Suprapubic skin (tissue), 3 donors: ENCODE measurements at regions not wholly inside any gene's neighbourhood (a gene's known extent, or its start where the extent isn't known, plus 50 kb on each side); places are given as distances from the start of the nearest gene placed in this dataset.

Experiments used
- CTCF ChIP-seq, 2 donors: fragments of 200-600 bp in 1 of 2; fragments of 450-650 bp in 1 of 2; sonication (generic) in 1 of 2; IDR thresholded peaks; one replicate each; pipeline ENCODE4 v1.5.1; 2016 to 2019; ENCODE audit warnings: antibody characterized with exemption in 2 of 2, mild to moderate bottlenecking in 1 of 2, moderate library complexity in 1 of 2
- EP300 ChIP-seq: sonication (generic); formaldehyde crosslinking; IDR thresholded peaks from one replicate; pipeline ENCODE4 v1.6.1; 2017; ENCODE audit warnings: antibody characterized with exemption

- TF ChIP-seq CTCF (IDR thresholded peaks at IDR 0.05) (no peak), EP300 (no peak)
Observed at GRCh38 chr6:148054219-148054618, 288.4 kb upstream of the SASH1 start.
